Prostate gland (tissue), 2 donors: ENCODE measurements at regions not wholly inside any gene's neighbourhood (a gene's known extent, or its start where the extent isn't known, plus 50 kb on each side); places are given as distances from the start of the nearest gene placed in this dataset.

ENCODE experiments used
- DNase-seq: peaks from one replicate; pipeline ENCODE4 v3.0.0-alpha.2; 2019; ENCODE audit warnings: low spot score
- H3K27ac ChIP-seq, 2 donors: fragments of 200-600 bp; sonication (generic); 2 replicates each; pipeline ENCODE4 v1.5.1; 2017 to 2019
- H3K27me3 ChIP-seq: fragments of 200-600 bp; sonication (generic); replicated peaks from 2 replicates; pipeline ENCODE4 v1.5.1; 2019; ENCODE audit not compliant: insufficient read depth
- H3K36me3 ChIP-seq, 2 donors: fragments of 200-600 bp; sonication (generic); 1 replicate in 1 of 2; 2 replicates in 1 of 2; pipeline versions ENCODE4 v1.5.1 to v1.8.1; 2017 to 2019
- H3K4me1 ChIP-seq: fragments of 200-600 bp; sonication (generic); replicated peaks from 2 replicates; pipeline ENCODE4 v1.5.1; 2019
- H3K4me3 ChIP-seq, 2 donors: fragments of 200-600 bp; sonication (generic); 2 replicates each; pipeline ENCODE4 v1.5.1; 2017 to 2019
- H3K9me3 ChIP-seq: fragments of 200-600 bp; sonication (generic); 2 replicates; pipeline ENCODE4 v1.5.1; 2017
- CTCF ChIP-seq, 4 experiments: fragments of 200-600 bp in 2 of 4; fragments of 450-650 bp in 2 of 4; sonication (generic) in 2 of 4; IDR thresholded peaks; 1 replicate in 3 of 4; 2 replicates in 1 of 4; pipeline ENCODE4 v1.5.1; 2016 to 2019; ENCODE audit warnings: antibody characterized with exemption in 4 of 4, mild to moderate bottlenecking in 2 of 4, moderate library complexity in 2 of 4
- POLR2A ChIP-seq: fragments of 450-650 bp; IDR thresholded peaks from one replicate; pipeline ENCODE4 v1.6.1; 2016; ENCODE audit warnings: antibody characterized with exemption, mild to moderate bottlenecking
- POLR2AphosphoS5 ChIP-seq: sonication (generic); formaldehyde crosslinking; IDR thresholded peaks from one replicate; pipeline ENCODE4 v1.6.1; 2017; ENCODE audit warnings: antibody characterized with exemption
- WGBS: methylation state at CpG from one replicate; pipeline ENCODE4 v1.1.5; 2018; 5-methylcytosine and 5-hydroxymethylcytosine counted together
- intact Hi-C: fragments of 100-400 bp; cut with DNase I; formaldehyde crosslinking; loops from one replicate; pipeline ENCODE4 v1.14.2; 2022

DNA sequence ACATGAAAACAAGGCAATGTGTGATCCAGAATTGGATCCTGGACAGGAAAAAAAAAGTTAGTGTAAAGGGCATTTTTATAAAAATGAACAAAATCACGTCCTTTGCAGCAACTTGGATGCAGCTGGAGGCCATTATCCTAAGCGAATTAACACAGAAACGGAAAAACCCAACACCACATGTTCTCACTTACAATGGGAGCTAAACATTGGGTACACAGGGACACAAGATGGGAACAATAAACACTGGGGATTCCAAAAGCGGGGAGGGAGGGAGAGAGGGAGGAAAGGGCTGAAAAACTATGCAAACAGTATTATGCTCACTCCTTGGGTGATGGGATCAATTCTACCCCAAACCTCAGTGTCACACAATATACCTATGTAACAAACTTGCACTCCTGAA lies 91.4 kb upstream of the BTBD3 start:
- no peak overlapping the region for H3K27ac ChIP-seq
- no peak for DNase-seq
- H3K4me3 ChIP-seq, result no peak overlapping the region
- no peaks in the 10 kb centered on the region for H3K27me3 ChIP-seq
- no peaks in the 10 kb centered on the region for H3K36me3 ChIP-seq
- 86% methylated on average over 4 of the region's 4 CpGs for WGBS
- TF ChIP-seq CTCF (IDR thresholded peaks at IDR 0.05), result no peak
- TF ChIP-seq POLR2AphosphoS5, result no peak
- TF ChIP-seq POLR2A, result no peak
- intact Hi-C loops, result no loop called here
- no peaks in the 10 kb centered on the region for H3K4me1 ChIP-seq
- no peaks in the 10 kb centered on the region for H3K9me3 ChIP-seq

DNA sequence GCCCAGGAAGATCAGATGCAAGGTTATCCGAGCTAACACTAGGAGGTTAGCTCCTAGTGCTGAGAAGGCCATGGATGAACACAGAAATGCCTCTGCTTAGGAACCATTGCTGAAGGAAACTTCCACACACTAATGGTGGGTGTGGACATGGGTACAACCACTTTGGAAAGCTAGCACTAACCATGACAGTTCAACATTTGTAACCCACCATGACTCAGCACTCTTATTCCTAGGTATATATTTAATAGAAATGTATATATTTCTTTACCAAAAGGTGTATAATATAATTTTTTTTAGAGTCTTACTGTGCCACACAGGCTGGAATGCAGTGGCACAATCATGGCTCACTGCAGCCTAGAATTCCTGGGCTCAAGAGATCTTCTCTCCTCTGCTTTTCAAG lies 85.3 kb upstream of the BTBD3 start:
- Histone ChIP-seq H3K27ac (no peak overlapping the region), H3K36me3 (no peaks in the 10 kb centered on the region), H3K4me3 (no peak overlapping the region), H3K4me1 (no peaks in the 10 kb centered on the region), H3K27me3 (no peaks in the 10 kb centered on the region), H3K9me3 (no peaks in the 10 kb centered on the region)
- 96% methylated on average over 1 of the region's 1 CpG for WGBS
- no peak for TF ChIP-seq POLR2AphosphoS5
- TF ChIP-seq POLR2A, result no peak
- TF ChIP-seq CTCF (IDR thresholded peaks at IDR 0.05), result no peak
- intact Hi-C loops, result no loop called here
- no peak for DNase-seq

DNA sequence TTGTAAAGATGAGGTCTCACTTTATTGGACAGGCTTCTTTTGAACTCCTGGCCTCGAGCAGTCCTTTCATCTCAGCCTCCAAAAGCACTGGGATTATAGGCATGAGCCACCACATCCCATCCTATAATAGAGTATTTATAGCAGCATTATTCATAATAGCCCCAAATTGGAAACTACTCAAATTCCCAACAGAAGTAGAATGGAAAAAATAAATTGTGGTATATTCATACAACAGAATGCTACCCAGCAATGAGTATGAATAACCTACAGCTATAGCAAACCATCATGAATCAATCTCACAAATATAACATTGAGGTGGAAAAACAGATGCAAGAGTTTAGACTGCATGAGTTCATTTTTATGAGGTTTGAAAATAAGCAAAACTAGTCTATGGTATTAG lies 84.8 kb upstream of the BTBD3 start:
- no peak for DNase-seq
- WGBS, result 0% methylated on average over 1 of the region's 1 CpG
- Histone ChIP-seq H3K4me3 (no peak overlapping the region), H3K4me1 (no peaks in the 10 kb centered on the region), H3K27me3 (no peaks in the 10 kb centered on the region), H3K36me3 (no peaks in the 10 kb centered on the region), H3K9me3 (no peaks in the 10 kb centered on the region), H3K27ac (no peak overlapping the region)
- no peak for TF ChIP-seq CTCF (IDR thresholded peaks at IDR 0.05)
- no peak for TF ChIP-seq POLR2A
- no peak for TF ChIP-seq POLR2AphosphoS5
- intact Hi-C loops, result no loop called here

GRCh38 chr20:11833825-11834224 lies 83.9 kb upstream of the BTBD3 start:
- Histone ChIP-seq H3K9me3 (no peaks in the 10 kb centered on the region), H3K27me3 (no peaks in the 10 kb centered on the region), H3K27ac (no peak overlapping the region), H3K36me3 (no peaks in the 10 kb centered on the region), H3K4me3 (no peak overlapping the region), H3K4me1 (no peaks in the 10 kb centered on the region)
- DNase-seq, result no peak
- intact Hi-C loops, result no loop called here
- TF ChIP-seq POLR2AphosphoS5 (no peak), POLR2A (no peak), CTCF (IDR thresholded peaks at IDR 0.05) (no peak)
- 92% methylated on average over 3 of the region's 3 CpGs for WGBS

DNA sequence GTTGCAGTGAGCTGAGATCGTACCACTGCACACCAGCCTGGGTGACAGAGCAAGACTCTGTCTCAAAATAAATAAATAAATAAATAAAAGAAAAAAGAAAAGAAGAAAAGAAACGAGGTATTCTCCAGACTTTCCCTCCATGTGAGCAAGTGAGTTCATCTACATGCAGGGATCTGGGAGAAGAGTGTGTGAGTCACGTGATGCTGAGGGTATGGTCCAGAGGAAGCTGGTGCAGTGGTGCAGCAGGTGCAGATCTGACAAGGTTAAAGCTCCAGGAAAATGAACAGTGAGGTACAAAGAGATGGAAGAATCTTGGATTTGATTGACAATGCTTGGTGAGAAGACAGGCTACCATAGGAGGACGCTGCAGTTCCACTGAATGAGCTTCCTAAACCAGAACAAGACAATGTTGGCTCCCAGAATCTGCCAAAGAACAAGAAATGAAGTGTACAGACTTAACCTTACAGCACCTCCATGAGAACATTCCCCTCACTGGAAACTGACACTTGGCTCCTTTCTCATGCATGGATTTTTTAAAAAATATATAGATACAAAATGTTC lies 79.5 kb upstream of the BTBD3 start:
- no peaks in the 10 kb centered on the region for H3K36me3 ChIP-seq
- H3K4me3 ChIP-seq, result no peak overlapping the region
- no peaks in the 10 kb centered on the region for H3K27me3 ChIP-seq
- WGBS, result 73% methylated on average over 4 of the region's 4 CpGs
- no peak overlapping the region for H3K27ac ChIP-seq
- no peaks in the 10 kb centered on the region for H3K4me1 ChIP-seq
- no peak for DNase-seq
- H3K9me3 ChIP-seq, result no peaks in the 10 kb centered on the region
- TF ChIP-seq POLR2AphosphoS5, result no peak
- TF ChIP-seq CTCF (IDR thresholded peaks at IDR 0.05), result no peak
- TF ChIP-seq POLR2A, result no peak
- intact Hi-C loops, result no loop called here
